IMR-90 (cell line): ENCODE measurements at regions not wholly inside any gene's neighbourhood (a gene's known extent, or its start where the extent isn't known, plus 50 kb on each side); places are given as distances from the start of the nearest gene placed in this dataset.

ENCODE experiments used
- CHD1 ChIP-seq: IDR thresholded peaks from 2 replicates; pipeline ENCODE4 v1.6.1; 2012; ENCODE audit warnings: low read depth, low read length, improper control_type of control experiment
- CTCF ChIP-seq: conservative IDR thresholded peaks from 2 replicates; pipeline ENCODE4 v1.5.1; 2012; ENCODE audit warnings: mild to moderate bottlenecking, low read depth, low read length, improper control_type of control experiment
- ELK1 ChIP-seq: fragments of 150-350 bp; IDR thresholded peaks from 2 replicates; pipeline ENCODE4 v1.6.1; 2016; ENCODE audit warnings: low read depth, mild to moderate bottlenecking, low read length, moderate library complexity, borderline replicate concordance
- POLR2A ChIP-seq: IDR thresholded peaks from 2 replicates; pipeline ENCODE4 v1.6.1; 2012; ENCODE audit warnings: mild to moderate bottlenecking, low read depth, low read length
- RFX5 ChIP-seq: IDR thresholded peaks from 2 replicates; pipeline ENCODE4 v1.8.0; 2012; ENCODE audit warnings: low read depth, mild to moderate bottlenecking, low read length, moderate library complexity

GRCh38 chr1:227469708-227470107 is 93.6 kb upstream of the ZNF678 start:
- TF ChIP-seq CTCF (no peak), ELK1 (no peak), RFX5 (no peak), POLR2A (no peak), CHD1 (no peak)
